ENCODE measurements at regions not wholly inside any gene's neighbourhood (a gene's known extent, or its start where the extent isn't known, plus 50 kb on each side); places are given as distances from the start of the nearest gene placed in this dataset.
"Not testable (repeated sequence)": the region's sequence is repeated elsewhere in the genome, so short reads cannot be mapped to it uniquely, and the experiment has no call there.

DNA sequence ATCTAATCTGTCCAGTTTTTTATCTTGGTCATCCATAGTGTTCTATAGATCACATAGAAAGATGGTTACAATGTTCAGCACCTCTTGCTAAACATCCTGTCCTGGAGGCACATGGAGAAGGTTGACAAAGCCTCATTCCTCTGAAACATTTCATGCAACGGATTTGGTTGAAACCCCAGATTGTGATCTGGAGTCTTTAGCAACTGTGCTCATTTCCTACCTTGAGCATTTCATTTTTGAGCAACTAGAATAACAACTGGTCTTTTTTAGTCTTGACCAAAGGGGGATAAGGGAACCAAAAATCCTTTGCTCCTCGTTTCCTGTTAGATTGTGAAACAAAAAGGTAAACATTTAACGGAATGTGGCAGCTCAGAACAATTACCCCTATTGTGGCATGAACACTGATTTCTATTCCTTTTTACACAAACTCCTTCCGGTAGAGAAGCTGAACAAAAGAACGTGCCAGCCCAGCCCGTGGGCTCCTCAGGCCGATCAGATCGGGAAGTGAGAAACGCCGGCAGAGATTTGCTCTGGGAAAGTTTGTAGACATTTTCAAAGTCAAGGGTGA is 94.7 kb upstream of the ERRFI1 start (continued):
- TF ChIP-seq, protein P1, sequence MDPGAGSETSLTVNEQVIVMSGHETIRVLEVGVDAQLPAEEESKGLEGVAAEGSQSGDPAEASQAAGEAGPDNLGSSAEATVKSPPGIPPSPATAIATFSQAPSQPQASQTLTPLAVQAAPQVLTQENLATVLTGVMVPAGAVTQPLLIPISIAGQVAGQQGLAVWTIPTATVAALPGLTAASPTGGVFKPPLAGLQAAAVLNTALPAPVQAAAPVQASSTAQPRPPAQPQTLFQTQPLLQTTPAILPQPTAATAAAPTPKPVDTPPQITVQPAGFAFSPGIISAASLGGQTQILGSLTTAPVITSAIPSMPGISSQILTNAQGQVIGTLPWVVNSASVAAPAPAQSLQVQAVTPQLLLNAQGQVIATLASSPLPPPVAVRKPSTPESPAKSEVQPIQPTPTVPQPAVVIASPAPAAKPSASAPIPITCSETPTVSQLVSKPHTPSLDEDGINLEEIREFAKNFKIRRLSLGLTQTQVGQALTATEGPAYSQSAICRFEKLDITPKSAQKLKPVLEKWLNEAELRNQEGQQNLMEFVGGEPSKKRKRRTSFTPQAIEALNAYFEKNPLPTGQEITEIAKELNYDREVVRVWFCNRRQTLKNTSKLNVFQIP (CRISPR knock-in tag; IDR thresholded peaks at IDR 0.05; ENCODE audit: borderline replicate concordance, low read depth), result no peak
- TF ChIP-seq GLIS3 (CRISPR knock-in tag; IDR thresholded peaks at IDR 0.05) (no peak), TCF4 (CRISPR knock-in tag; IDR thresholded peaks at IDR 0.05; ENCODE audit: borderline replicate concordance) (no peak), ZFP30 (CRISPR knock-in tag; IDR thresholded peaks at IDR 0.05) (no peak), RARB (CRISPR knock-in tag; IDR thresholded peaks at IDR 0.05) (no peak)
- TF ChIP-seq, protein P2, sequence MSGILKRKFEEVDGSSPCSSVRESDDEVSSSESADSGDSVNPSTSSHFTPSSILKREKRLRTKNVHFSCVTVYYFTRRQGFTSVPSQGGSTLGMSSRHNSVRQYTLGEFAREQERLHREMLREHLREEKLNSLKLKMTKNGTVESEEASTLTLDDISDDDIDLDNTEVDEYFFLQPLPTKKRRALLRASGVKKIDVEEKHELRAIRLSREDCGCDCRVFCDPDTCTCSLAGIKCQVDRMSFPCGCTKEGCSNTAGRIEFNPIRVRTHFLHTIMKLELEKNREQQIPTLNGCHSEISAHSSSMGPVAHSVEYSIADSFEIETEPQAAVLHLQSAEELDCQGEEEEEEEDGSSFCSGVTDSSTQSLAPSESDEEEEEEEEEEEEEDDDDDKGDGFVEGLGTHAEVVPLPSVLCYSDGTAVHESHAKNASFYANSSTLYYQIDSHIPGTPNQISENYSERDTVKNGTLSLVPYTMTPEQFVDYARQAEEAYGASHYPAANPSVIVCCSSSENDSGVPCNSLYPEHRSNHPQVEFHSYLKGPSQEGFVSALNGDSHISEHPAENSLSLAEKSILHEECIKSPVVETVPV (CRISPR knock-in tag; IDR thresholded peaks at IDR 0.05), result no peak

DNA sequence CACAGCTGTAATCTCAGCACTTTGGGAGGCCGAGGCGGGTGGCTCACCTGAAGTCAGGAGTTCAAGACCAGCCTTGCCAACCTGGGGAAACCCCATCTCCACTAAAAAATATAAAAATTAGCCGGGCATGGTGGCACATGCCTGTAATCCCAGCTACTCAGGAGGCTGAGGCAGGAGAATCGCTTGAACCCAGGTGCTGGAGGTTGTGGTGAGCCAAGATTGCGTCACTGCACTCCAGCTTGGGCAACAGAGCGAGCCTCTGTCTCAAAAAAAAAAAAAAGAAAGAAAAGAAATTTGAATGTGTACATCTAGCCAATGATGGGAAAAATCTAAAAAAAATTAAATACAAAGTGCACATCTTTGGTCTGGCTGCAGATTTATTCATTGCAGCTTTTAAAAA is 92.6 kb upstream of the ERRFI1 start:
- ATAC-seq, result not testable (repeated sequence)

DNA sequence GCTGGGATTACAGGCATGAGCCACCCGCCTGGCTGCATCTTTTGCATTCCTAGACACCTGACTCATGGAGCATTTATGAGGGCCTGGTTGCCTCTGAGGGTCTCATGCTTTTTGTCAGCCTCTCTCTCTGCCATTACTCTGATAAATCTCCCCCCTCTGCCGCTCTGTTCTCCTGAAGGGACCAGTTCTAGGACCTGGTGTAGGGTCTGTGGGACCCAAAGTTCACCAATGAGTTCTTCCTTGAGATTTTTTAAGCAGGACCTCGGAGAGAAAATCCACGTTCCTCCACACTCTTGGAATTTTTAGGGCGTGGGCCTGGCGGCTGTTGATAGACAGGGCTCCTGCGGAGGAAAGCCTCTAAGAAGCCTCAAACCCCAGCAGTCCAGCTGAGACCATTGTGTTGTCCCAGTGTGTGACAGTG is 91.9 kb upstream of the ERRFI1 start:
- TF ChIP-seq GLIS3 (CRISPR knock-in tag; IDR thresholded peaks at IDR 0.05), result no peak
- TF ChIP-seq CSDC2 (CRISPR knock-in tag; IDR thresholded peaks at IDR 0.05), result no peak
- TF ChIP-seq ESRRG (CRISPR knock-in tag; IDR thresholded peaks at IDR 0.05), result no peak
- TF ChIP-seq RARB (CRISPR knock-in tag; IDR thresholded peaks at IDR 0.05), result no peak
- no peak for TF ChIP-seq ZNF8 (CRISPR knock-in tag; IDR thresholded peaks at IDR 0.05)
- TF ChIP-seq ARNTL (CRISPR knock-in tag; IDR thresholded peaks at IDR 0.05; ENCODE audit: borderline replicate concordance, low read depth), result no peak
- no peak for TF ChIP-seq ZC3H10 (CRISPR knock-in tag; IDR thresholded peaks at IDR 0.05)
- TF ChIP-seq ZNF565 (CRISPR knock-in tag; conservative IDR thresholded peaks at IDR 0.05; ENCODE audit: low read depth), result no peak
- no peak for TF ChIP-seq ZFP3 (CRISPR knock-in tag; IDR thresholded peaks at IDR 0.05)
- TF ChIP-seq PPARA (CRISPR knock-in tag; IDR thresholded peaks at IDR 0.05; ENCODE audit: borderline replicate concordance), result no peak
- no peak for TF ChIP-seq ZNF70 (CRISPR knock-in tag; IDR thresholded peaks at IDR 0.05)
- no peak for TF ChIP-seq OSR1 (CRISPR knock-in tag; IDR thresholded peaks at IDR 0.05)
- TF ChIP-seq, protein P1 (CRISPR knock-in tag; IDR thresholded peaks at IDR 0.05; ENCODE audit: borderline replicate concordance, low read depth), result no peak
- TF ChIP-seq, protein P3, sequence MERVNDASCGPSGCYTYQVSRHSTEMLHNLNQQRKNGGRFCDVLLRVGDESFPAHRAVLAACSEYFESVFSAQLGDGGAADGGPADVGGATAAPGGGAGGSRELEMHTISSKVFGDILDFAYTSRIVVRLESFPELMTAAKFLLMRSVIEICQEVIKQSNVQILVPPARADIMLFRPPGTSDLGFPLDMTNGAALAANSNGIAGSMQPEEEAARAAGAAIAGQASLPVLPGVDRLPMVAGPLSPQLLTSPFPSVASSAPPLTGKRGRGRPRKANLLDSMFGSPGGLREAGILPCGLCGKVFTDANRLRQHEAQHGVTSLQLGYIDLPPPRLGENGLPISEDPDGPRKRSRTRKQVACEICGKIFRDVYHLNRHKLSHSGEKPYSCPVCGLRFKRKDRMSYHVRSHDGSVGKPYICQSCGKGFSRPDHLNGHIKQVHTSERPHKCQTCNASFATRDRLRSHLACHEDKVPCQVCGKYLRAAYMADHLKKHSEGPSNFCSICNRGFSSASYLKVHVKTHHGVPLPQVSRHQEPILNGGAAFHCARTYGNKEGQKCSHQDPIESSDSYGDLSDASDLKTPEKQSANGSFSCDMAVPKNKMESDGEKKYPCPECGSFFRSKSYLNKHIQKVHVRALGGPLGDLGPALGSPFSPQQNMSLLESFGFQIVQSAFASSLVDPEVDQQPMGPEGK (CRISPR knock-in tag; IDR thresholded peaks at IDR 0.05; ENCODE audit: borderline replicate concordance), result no peak
- TF ChIP-seq TCF4 (CRISPR knock-in tag; IDR thresholded peaks at IDR 0.05; ENCODE audit: borderline replicate concordance), result no peak
- TF ChIP-seq ZFP30 (CRISPR knock-in tag; IDR thresholded peaks at IDR 0.05), result no peak
- TF ChIP-seq BACH2 (CRISPR knock-in tag; IDR thresholded peaks at IDR 0.05; ENCODE audit: borderline replicate concordance), result no peak
- no peak for ATAC-seq

DNA sequence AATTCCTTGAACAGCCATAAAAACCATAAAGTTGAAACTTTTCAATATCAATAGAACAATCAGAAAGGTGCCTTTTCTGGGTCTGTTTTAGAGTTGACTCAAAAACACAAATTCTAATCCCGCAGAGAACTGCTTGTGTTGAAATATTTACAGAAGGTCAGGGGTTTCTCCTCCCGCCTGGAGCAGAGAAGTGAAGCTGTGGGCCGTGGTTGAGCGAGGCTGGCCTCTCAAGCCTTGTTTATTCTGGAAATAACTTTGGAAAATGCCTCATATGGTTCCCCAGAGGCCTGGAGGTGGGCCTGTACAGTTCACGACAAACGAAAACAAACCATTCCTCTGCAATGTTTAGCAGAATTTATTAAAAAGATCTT is 90.8 kb upstream of the ERRFI1 start:
- ATAC-seq, result no peak
- TF ChIP-seq ZFP3 (CRISPR knock-in tag; IDR thresholded peaks at IDR 0.05), result no peak
- TF ChIP-seq, protein P2 (CRISPR knock-in tag; IDR thresholded peaks at IDR 0.05), result no peak
- no peak for TF ChIP-seq TCF4 (CRISPR knock-in tag; IDR thresholded peaks at IDR 0.05; ENCODE audit: borderline replicate concordance)
- TF ChIP-seq, protein P3 (CRISPR knock-in tag; IDR thresholded peaks at IDR 0.05; ENCODE audit: borderline replicate concordance), result no peak
- TF ChIP-seq TOX (CRISPR knock-in tag; IDR thresholded peaks at IDR 0.05; ENCODE audit: borderline replicate concordance), result no peak
- TF ChIP-seq RARB (CRISPR knock-in tag; IDR thresholded peaks at IDR 0.05), result no peak
- TF ChIP-seq SNAI2 (CRISPR knock-in tag; IDR thresholded peaks at IDR 0.05), result no peak
- TF ChIP-seq CSDC2 (CRISPR knock-in tag; IDR thresholded peaks at IDR 0.05), result no peak
- no peak for TF ChIP-seq ZNF565 (CRISPR knock-in tag; conservative IDR thresholded peaks at IDR 0.05; ENCODE audit: low read depth)
- no peak for TF ChIP-seq ZNF70 (CRISPR knock-in tag; IDR thresholded peaks at IDR 0.05)
- no peak for TF ChIP-seq ZNF8 (CRISPR knock-in tag; IDR thresholded peaks at IDR 0.05)
- TF ChIP-seq GLIS3 (CRISPR knock-in tag; IDR thresholded peaks at IDR 0.05), result no peak
- no peak for TF ChIP-seq BACH2 (CRISPR knock-in tag; IDR thresholded peaks at IDR 0.05; ENCODE audit: borderline replicate concordance)
- TF ChIP-seq ZC3H10 (CRISPR knock-in tag; IDR thresholded peaks at IDR 0.05), result no peak
- TF ChIP-seq, protein P4, sequence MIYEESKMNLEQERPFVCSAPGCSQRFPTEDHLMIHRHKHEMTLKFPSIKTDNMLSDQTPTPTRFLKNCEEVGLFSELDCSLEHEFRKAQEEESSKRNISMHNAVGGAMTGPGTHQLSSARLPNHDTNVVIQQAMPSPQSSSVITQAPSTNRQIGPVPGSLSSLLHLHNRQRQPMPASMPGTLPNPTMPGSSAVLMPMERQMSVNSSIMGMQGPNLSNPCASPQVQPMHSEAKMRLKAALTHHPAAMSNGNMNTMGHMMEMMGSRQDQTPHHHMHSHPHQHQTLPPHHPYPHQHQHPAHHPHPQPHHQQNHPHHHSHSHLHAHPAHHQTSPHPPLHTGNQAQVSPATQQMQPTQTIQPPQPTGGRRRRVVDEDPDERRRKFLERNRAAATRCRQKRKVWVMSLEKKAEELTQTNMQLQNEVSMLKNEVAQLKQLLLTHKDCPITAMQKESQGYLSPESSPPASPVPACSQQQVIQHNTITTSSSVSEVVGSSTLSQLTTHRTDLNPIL (CRISPR knock-in tag; IDR thresholded peaks at IDR 0.05; ENCODE audit: low read depth), result no peak
- no peak for TF ChIP-seq ESRRG (CRISPR knock-in tag; IDR thresholded peaks at IDR 0.05)
- TF ChIP-seq ISL1 (CRISPR knock-in tag; IDR thresholded peaks at IDR 0.05), result no peak

Data from SK-N-SH treated with all-trans-retinoic acid at 6 μM for 48 hours (cell line).